Smooth muscle cell (in vitro differentiated cells): ENCODE measurements at regions not wholly inside any gene's neighbourhood (a gene's known extent, or its start where the extent isn't known, plus 50 kb on each side); places are given as distances from the start of the nearest gene placed in this dataset.

Experiments
- DNase-seq: peaks from one replicate; lab custom pipeline; 2025; ENCODE audit not compliant: unreplicated experiment; lab: John Stamatoyannopoulos, UW
- H2AFZ ChIP-seq: fragments of 200-600 bp; sonication (generic); 2 replicates; pipeline ENCODE4 v1.6.0; 2016; ENCODE audit warnings: antibody characterized with exemption, low read depth, mild to moderate bottlenecking
- H3F3A ChIP-seq: fragments of 200-600 bp; sonication (generic); 2 replicates; pipeline ENCODE4 v1.6.0; 2017; ENCODE audit warnings: antibody characterized with exemption, low read depth
- H3K27ac ChIP-seq: fragments of 200-600 bp; sonication (generic); 2 replicates; pipeline ENCODE4 v1.5.1; 2016; ENCODE audit warnings: low read depth, mild to moderate bottlenecking
- H3K27me3 ChIP-seq: fragments of 200-600 bp; sonication (generic); 2 replicates; pipeline ENCODE4 v1.6.1; 2016; ENCODE audit warnings: low read depth, mild to moderate bottlenecking
- H3K36me3 ChIP-seq: fragments of 200-600 bp; sonication (generic); 2 replicates; pipeline ENCODE4 v1.5.1; 2016; ENCODE audit warnings: low read depth
- H3K4me1 ChIP-seq: fragments of 200-600 bp; sonication (generic); 2 replicates; pipeline ENCODE4 v1.5.1; 2016; ENCODE audit warnings: low read depth
- H3K4me2 ChIP-seq: fragments of 200-600 bp; sonication (generic); 2 replicates; pipeline ENCODE4 v1.6.0; 2016; ENCODE audit warnings: mild to moderate bottlenecking
- H3K4me3 ChIP-seq: fragments of 200-600 bp; sonication (generic); 2 replicates; pipeline ENCODE4 v1.5.1; 2016; ENCODE audit warnings: mild to moderate bottlenecking
- H3K79me2 ChIP-seq: fragments of 200-600 bp; sonication (generic); 2 replicates; pipeline ENCODE4 v1.6.0; 2016; ENCODE audit warnings: low read depth, mild to moderate bottlenecking
- H3K9ac ChIP-seq: fragments of 200-600 bp; sonication (generic); 2 replicates; pipeline ENCODE4 v1.6.0; 2016; ENCODE audit warnings: low read depth
- H3K9me3 ChIP-seq: fragments of 200-600 bp; sonication (generic); replicated peaks from 2 replicates; pipeline ENCODE4 v1.5.1; 2016; ENCODE audit warnings: low read depth
- H4K20me1 ChIP-seq: fragments of 200-600 bp; sonication (generic); 2 replicates; pipeline ENCODE4 v1.6.0; 2016; ENCODE audit warnings: low read depth
- CTCF ChIP-seq: fragments of 200-600 bp; sonication (generic); IDR thresholded peaks from 2 replicates; pipeline ENCODE4 v1.5.1; 2017; ENCODE audit warnings: borderline replicate concordance, mild to moderate bottlenecking, antibody characterized with exemption; ENCODE audit not compliant: insufficient read depth, poor library complexity, severe bottlenecking
- WGBS: methylation state at CpG from one replicate; pipeline ENCODE4 v1.1.7; 2016; ENCODE audit warnings: low lambda C conversion rate; 5-methylcytosine and 5-hydroxymethylcytosine counted together

- H3K4me2 ChIP-seq, result no peak overlapping the region
- no peak overlapping the region for H2AFZ ChIP-seq
- no peaks in the 10 kb centered on the region for H3K36me3 ChIP-seq
- no peak overlapping the region for H3K27ac ChIP-seq
- H3K4me1 ChIP-seq, result no peaks in the 10 kb centered on the region
- no peak overlapping the region for H3K4me3 ChIP-seq
- H4K20me1 ChIP-seq, result no peaks in the 10 kb centered on the region
- DNase-seq, result no peak
- H3F3A ChIP-seq, result no peaks in the 10 kb centered on the region
- no peaks in the 10 kb centered on the region for H3K9me3 ChIP-seq
- no peaks in the 10 kb centered on the region for H3K27me3 ChIP-seq
- no peak for TF ChIP-seq CTCF
- no peaks in the 10 kb centered on the region for H3K79me2 ChIP-seq
- H3K9ac ChIP-seq, result no peak overlapping the region
- WGBS, result 90% methylated on average over 16 of the region's 16 CpGs
Observed at GRCh38 chr14:104514156-104514848, 65.3 kb upstream of the C14orf180 start.

GRCh38 chr14:104515059-104515810 lies 64.3 kb upstream of the C14orf180 start:
- 85% methylated on average over 17 of the region's 17 CpGs for WGBS
- no peaks in the 10 kb centered on the region for H3K4me1 ChIP-seq
- no peak overlapping the region for H3K4me2 ChIP-seq
- H3K9me3 ChIP-seq, result no peaks in the 10 kb centered on the region
- H4K20me1 ChIP-seq, result no peaks in the 10 kb centered on the region
- no peak overlapping the region for H3K27ac ChIP-seq
- H3K36me3 ChIP-seq, result no peaks in the 10 kb centered on the region
- no peak overlapping the region for H3K4me3 ChIP-seq
- H2AFZ ChIP-seq, result no peak overlapping the region
- no peak for TF ChIP-seq CTCF
- no peaks in the 10 kb centered on the region for H3K27me3 ChIP-seq
- no peak for DNase-seq
- H3K79me2 ChIP-seq, result no peaks in the 10 kb centered on the region
- no peak overlapping the region for H3K9ac ChIP-seq
- H3F3A ChIP-seq, result no peaks in the 10 kb centered on the region

- Histone ChIP-seq H3K4me2 (no peak overlapping the region), H2AFZ (no peak overlapping the region), H4K20me1 (no peaks in the 10 kb centered on the region), H3K27me3 (no peaks in the 10 kb centered on the region), H3K27ac (no peak overlapping the region), H3K36me3 (no peaks in the 10 kb centered on the region), H3K4me3 (no peak overlapping the region), H3K4me1 (no peaks in the 10 kb centered on the region), H3K9me3 (no peaks in the 10 kb centered on the region), H3K79me2 (no peaks in the 10 kb centered on the region), H3K9ac (no peak overlapping the region), H3F3A (no peaks in the 10 kb centered on the region)
- no peak for DNase-seq
- TF ChIP-seq CTCF, result no peak
- 93% methylated on average over 23 of the region's 23 CpGs for WGBS
Observed at GRCh38 chr14:104515811-104516780, 63.5 kb upstream of the C14orf180 start.
